H1 (cell line): ENCODE measurements at regions not wholly inside any gene's neighbourhood (a gene's known extent, or its start where the extent isn't known, plus 50 kb on each side); places are given as distances from the start of the nearest gene placed in this dataset.

Experiments
- ATF3 ChIP-seq: IDR thresholded peaks from 2 replicates; pipeline ENCODE4 v1.6.1; 2011; ENCODE audit warnings: low read depth, mild to moderate bottlenecking, low read length; ENCODE audit not compliant: insufficient read depth
- CBX8 ChIP-seq: fragments of 300-800, 300-1000 bp; sonication (generic); IDR thresholded peaks from 2 replicates; pipeline ENCODE4 v1.7.1; 2016; ENCODE audit warnings: low read depth, low read length, borderline replicate concordance
- CHD7 ChIP-seq: fragments of 300-600 bp; sonication (generic); IDR thresholded peaks from 2 replicates; pipeline ENCODE4 v1.7.1; 2012; ENCODE audit warnings: low read length, moderate library complexity, mild to moderate bottlenecking, inconsistent platforms; ENCODE audit not compliant: insufficient replicate concordance
- CTCF ChIP-seq, 3 experiments: IDR thresholded peaks; 1 replicate in 2 of 3; 2 replicates in 1 of 3; pipeline versions ENCODE4 v1.5.1 to v1.6.1; 2011; ENCODE audit warnings: low read length in 3 of 3, mild to moderate bottlenecking in 3 of 3, inconsistent platforms in 2 of 3, low read depth in 1 of 3, moderate library complexity in 1 of 3; ENCODE audit not compliant: insufficient read depth in 1 of 3; ENCODE audit errors: control extremely low read depth in 1 of 3
- PHF8 ChIP-seq: fragments of 200-600 bp; sonication (generic); conservative IDR thresholded peaks from 2 replicates; pipeline ENCODE4 v1.7.1; 2012; ENCODE audit warnings: low read depth, mild to moderate bottlenecking, inconsistent platforms, low read length, moderate library complexity
- SAP30 ChIP-seq: fragments of 300-600 bp; sonication (generic); IDR thresholded peaks from 2 replicates; pipeline ENCODE4 v1.7.1; 2012; ENCODE audit warnings: low read length, moderate library complexity, mild to moderate bottlenecking, inconsistent platforms; ENCODE audit not compliant: insufficient read depth, insufficient replicate concordance
- SIX5 ChIP-seq: IDR thresholded peaks from 2 replicates; pipeline ENCODE4 v1.6.1; 2011; ENCODE audit warnings: mild to moderate bottlenecking, low read depth, low read length
- SUZ12 ChIP-seq: fragments of 200-600 bp; sonication (generic); IDR thresholded peaks from 2 replicates; pipeline ENCODE4 v1.6.1; 2012; ENCODE audit warnings: mild to moderate bottlenecking, inconsistent platforms, low read length, moderate library complexity, mixed read lengths

GRCh38 chr7:98707076-98707475 lies 90.0 kb downstream of the NPTX2 start (continued):
- no peak for TF ChIP-seq CHD7
- no peak for TF ChIP-seq SIX5
- no peak for TF ChIP-seq CBX8
- no peak for TF ChIP-seq CTCF (IDR thresholded peaks at IDR 0.05; ENCODE audit: control extremely low read depth in 1 of 3, insufficient read depth in 1 of 3, low read depth in 1 of 3, low read length in 3 of 3)
- no peak for TF ChIP-seq PHF8
- no peak for TF ChIP-seq SAP30
- TF ChIP-seq SUZ12: no peak
- no peak for TF ChIP-seq ATF3
